ENCODE measurements at regions not wholly inside any gene's neighbourhood (a gene's known extent, or its start where the extent isn't known, plus 50 kb on each side); places are given as distances from the start of the nearest gene placed in this dataset.
"Not testable (repeated sequence)": the region's sequence is repeated elsewhere in the genome, so short reads cannot be mapped to it uniquely, and the experiment has no call there.

DNA sequence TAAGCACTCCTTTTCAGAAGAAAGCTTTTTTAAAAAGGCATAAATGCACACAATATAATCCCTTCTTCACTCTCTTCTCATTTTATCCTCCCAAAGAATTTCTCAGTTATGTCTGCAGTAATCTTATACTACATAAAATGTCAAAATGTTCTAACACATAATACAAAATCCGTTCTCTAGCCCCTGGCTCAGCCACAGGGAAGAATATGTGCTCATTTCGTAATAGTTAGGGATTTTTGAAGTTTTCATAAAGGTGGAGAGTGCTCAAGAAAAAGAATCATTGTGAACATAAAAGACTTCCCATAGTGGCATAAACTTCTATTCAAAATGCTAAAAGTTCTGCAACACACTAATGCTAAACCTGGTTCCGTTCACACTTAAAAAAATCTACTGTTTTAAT, 1410.7 kb upstream of the C9orf72 start:
- no peaks in the 10 kb centered on the region for H3K4me1 Mint-ChIP-seq
- H3K36me3 Mint-ChIP-seq: no peaks in the 10 kb centered on the region
- CTCF ChIA-PET (ENCODE audit: partially characterized antibody): no interaction called here
- Histone ChIP-seq H3K9me3 (ENCODE audit: control insufficient read depth in 1 of 2, low read length in 2 of 2) (no peaks in the 10 kb centered on the region), H3K4me3 (ENCODE audit: low read length in 2 of 2) (no peak overlapping the region), H3K4me1 (ENCODE audit: insufficient read depth, low read length) (no peaks in the 10 kb centered on the region), H3K27ac (ENCODE audit: low read depth, low read length) (no peak overlapping the region), H3K36me3 (ENCODE audit: insufficient read depth, low read length) (no peaks in the 10 kb centered on the region), H3K27me3 (ENCODE audit: insufficient read depth, low read length) (no peaks in the 10 kb centered on the region)
- no peak overlapping the region for H3K27ac Mint-ChIP-seq
- H3K27me3 Mint-ChIP-seq: no peaks in the 10 kb centered on the region
- POLR2A ChIA-PET (ENCODE audit: partially characterized antibody): no interaction called here
- peaks cover 0 to 6% (median under 1%) of the 10 kb centered on the region in 8 donors for H3K9me3 Mint-ChIP-seq
- H3K4me3 Mint-ChIP-seq: no peak overlapping the region
- intact Hi-C loops (cut with micrococcal nuclease): no loop called here
- no peak for DNase-seq

DNA sequence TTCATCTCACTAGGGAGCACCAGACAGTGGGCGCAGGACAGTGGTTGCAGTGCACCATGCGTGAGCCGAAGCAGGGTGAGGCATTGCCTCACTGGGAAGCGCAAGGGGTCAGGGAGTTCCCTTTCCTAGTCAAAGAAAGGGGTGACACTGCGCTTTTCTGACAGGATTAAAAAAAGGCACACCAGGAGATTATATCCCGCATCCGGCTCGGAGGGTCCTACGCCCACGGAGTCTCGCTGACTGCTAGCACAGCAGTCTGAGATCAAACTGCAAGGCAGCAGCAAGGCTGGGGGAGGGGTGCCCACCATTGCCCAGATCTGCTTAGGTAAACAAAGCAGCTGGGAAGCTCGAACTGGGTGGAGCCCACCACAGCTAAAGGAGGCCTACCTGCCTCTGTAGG, 1416.7 kb upstream of the C9orf72 start:
- H3K4me1 Mint-ChIP-seq; intact Hi-C loops (cut with micrococcal nuclease); DNase-seq; H3K4me1 ChIP-seq (ENCODE audit: insufficient read depth, low read length); H3K36me3 Mint-ChIP-seq; H3K4me3 ChIP-seq (ENCODE audit: low read length in 2 of 2); H3K9me3 Mint-ChIP-seq; H3K4me3 Mint-ChIP-seq; H3K27ac Mint-ChIP-seq; H3K27ac ChIP-seq (ENCODE audit: low read depth, low read length); H3K27me3 Mint-ChIP-seq; CTCF ChIA-PET (ENCODE audit: partially characterized antibody); H3K36me3 ChIP-seq (ENCODE audit: insufficient read depth, low read length); H3K27me3 ChIP-seq (ENCODE audit: insufficient read depth, low read length); POLR2A ChIA-PET (ENCODE audit: partially characterized antibody); H3K9me3 ChIP-seq (ENCODE audit: control insufficient read depth in 1 of 2, low read length in 2 of 2): not testable (repeated sequence)

DNA sequence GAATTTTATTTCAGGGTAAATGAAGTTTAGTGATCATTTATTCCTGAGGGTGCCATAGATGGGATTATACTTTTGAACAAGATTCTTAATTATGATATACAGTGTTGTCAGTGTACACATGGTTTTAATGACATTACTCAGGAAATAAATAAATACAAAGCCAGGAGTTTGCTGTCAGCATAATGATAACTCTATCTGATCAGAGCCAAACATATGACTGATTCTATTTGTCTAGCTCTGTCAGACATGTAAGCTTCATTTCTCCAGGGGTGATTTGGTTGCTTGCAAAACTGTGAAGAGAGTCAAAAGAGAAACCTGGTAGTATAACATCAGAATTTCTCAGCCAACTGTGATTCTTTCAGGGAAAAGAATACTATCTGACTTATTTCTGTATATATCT, 1425.8 kb upstream of the C9orf72 start:
- no peak overlapping the region for H3K27ac Mint-ChIP-seq
- H3K4me1 Mint-ChIP-seq: no peaks in the 10 kb centered on the region
- H3K27me3 ChIP-seq (ENCODE audit: insufficient read depth, low read length): no peaks in the 10 kb centered on the region
- H3K9me3 ChIP-seq (ENCODE audit: control insufficient read depth in 1 of 2, low read length in 2 of 2): no peaks in the 10 kb centered on the region
- ChIA-PET POLR2A (ENCODE audit: partially characterized antibody) (no interaction called here), CTCF (ENCODE audit: partially characterized antibody) (no interaction called here)
- intact Hi-C loops (cut with micrococcal nuclease): no loop called here
- DNase-seq: no peak
- no peak overlapping the region for H3K4me3 ChIP-seq (ENCODE audit: low read length in 2 of 2)
- no peaks in the 10 kb centered on the region for H3K36me3 Mint-ChIP-seq
- no peaks in the 10 kb centered on the region for H3K4me1 ChIP-seq (ENCODE audit: insufficient read depth, low read length)
- peaks cover 0 to 5% (median 2%) of the 10 kb centered on the region in 8 donors for H3K9me3 Mint-ChIP-seq
- H3K36me3 ChIP-seq (ENCODE audit: insufficient read depth, low read length): no peaks in the 10 kb centered on the region
- no peak overlapping the region for H3K27ac ChIP-seq (ENCODE audit: low read depth, low read length)
- H3K4me3 Mint-ChIP-seq: no peak overlapping the region
- H3K27me3 Mint-ChIP-seq: no peaks in the 10 kb centered on the region

DNA sequence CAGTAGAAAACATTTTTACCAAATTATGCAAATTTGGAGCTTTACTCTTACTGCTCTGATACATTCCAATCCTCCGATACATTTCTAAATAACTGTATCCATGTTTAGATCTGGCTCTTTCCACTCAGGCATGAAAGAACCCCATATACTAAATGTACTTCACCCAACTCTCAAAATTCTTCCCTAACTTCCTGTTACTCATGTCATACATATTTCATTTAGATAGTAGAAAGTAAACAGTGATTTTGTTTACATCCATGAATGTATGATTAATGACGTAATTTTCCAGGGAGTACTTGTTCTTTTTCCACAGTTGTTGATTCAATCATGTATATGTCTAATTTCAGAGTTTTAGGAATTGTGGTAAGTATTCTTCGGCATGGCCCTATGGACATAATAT, 1426.5 kb upstream of the C9orf72 start:
- H3K36me3 ChIP-seq (ENCODE audit: insufficient read depth, low read length): no peaks in the 10 kb centered on the region
- no peaks in the 10 kb centered on the region for H3K4me1 Mint-ChIP-seq
- DNase-seq: no peak
- H3K9me3 Mint-ChIP-seq: peaks cover 0 to 5% (median 2%) of the 10 kb centered on the region in 8 donors
- no peaks in the 10 kb centered on the region for H3K9me3 ChIP-seq (ENCODE audit: control insufficient read depth in 1 of 2, low read length in 2 of 2)
- H3K4me1 ChIP-seq (ENCODE audit: insufficient read depth, low read length): no peaks in the 10 kb centered on the region
- H3K27me3 Mint-ChIP-seq: no peaks in the 10 kb centered on the region
- no peak overlapping the region for H3K27ac Mint-ChIP-seq
- H3K27me3 ChIP-seq (ENCODE audit: insufficient read depth, low read length): no peaks in the 10 kb centered on the region
- no peak overlapping the region for H3K4me3 Mint-ChIP-seq
- no peak overlapping the region for H3K4me3 ChIP-seq (ENCODE audit: low read length in 2 of 2)
- intact Hi-C loops (cut with micrococcal nuclease): no loop called here
- ChIA-PET CTCF (ENCODE audit: partially characterized antibody) (no interaction called here), POLR2A (ENCODE audit: partially characterized antibody) (no interaction called here)
- H3K36me3 Mint-ChIP-seq: no peaks in the 10 kb centered on the region
- H3K27ac ChIP-seq (ENCODE audit: low read depth, low read length): no peak overlapping the region

DNA sequence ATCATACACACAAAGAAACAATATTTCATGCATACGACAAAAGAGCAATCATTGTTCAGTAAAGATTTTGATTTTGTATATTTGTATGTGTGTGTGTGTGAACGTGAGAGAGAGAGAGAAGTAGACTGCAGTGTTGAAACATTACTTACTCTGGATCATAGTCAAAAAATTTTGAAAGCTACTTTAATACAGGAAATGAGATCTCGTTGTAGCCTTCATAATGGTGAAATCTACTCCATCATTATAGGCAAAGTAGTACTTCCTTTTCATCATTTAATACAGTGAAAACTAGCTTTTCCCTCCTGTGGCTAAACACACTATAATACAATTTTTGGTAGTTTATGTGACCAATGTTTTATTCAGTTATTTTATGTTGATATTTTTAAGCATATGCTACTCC, 1427.7 kb upstream of the C9orf72 start:
- Histone ChIP-seq H3K4me1 (ENCODE audit: insufficient read depth, low read length) (no peaks in the 10 kb centered on the region), H3K36me3 (ENCODE audit: insufficient read depth, low read length) (no peaks in the 10 kb centered on the region), H3K9me3 (ENCODE audit: control insufficient read depth in 1 of 2, low read length in 2 of 2) (no peaks in the 10 kb centered on the region), H3K27ac (ENCODE audit: low read depth, low read length) (no peak overlapping the region), H3K27me3 (ENCODE audit: insufficient read depth, low read length) (no peaks in the 10 kb centered on the region), H3K4me3 (ENCODE audit: low read length in 2 of 2) (no peak overlapping the region)
- CTCF ChIA-PET (ENCODE audit: partially characterized antibody): no interaction called here
- Mint-ChIP-seq H3K9me3 (peaks cover 0 to 5% (median 2%) of the 10 kb centered on the region in 8 donors), H3K27me3 (no peaks in the 10 kb centered on the region), H3K27ac (no peak overlapping the region), H3K4me1 (no peaks in the 10 kb centered on the region), H3K36me3 (no peaks in the 10 kb centered on the region), H3K4me3 (no peak overlapping the region)
- intact Hi-C loops (cut with micrococcal nuclease): no loop called here
- no peak for DNase-seq
- POLR2A ChIA-PET (ENCODE audit: partially characterized antibody): no interaction called here

DNA sequence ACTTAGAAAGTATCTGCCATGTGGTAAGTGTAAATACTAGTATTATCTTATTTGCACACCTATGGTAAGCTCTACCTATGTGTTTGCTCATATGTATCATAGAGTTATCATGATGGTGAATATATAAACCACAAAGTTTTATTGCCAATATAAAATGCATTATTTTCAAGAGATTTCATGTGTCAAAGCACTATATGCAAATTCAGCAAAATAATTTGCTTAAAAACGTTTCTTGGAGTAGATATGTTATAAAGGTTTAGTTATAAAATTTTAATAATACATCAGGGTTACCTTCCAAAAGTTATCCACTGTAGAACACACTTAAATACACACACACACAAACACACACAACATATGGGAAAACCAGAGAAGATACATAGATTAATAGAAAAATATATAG, 1431.7 kb upstream of the C9orf72 start:
- H3K27me3 Mint-ChIP-seq: no peaks in the 10 kb centered on the region
- H3K4me1 Mint-ChIP-seq: no peaks in the 10 kb centered on the region
- H3K36me3 Mint-ChIP-seq: no peaks in the 10 kb centered on the region
- Histone ChIP-seq H3K9me3 (ENCODE audit: control insufficient read depth in 1 of 2, low read length in 2 of 2) (no peaks in the 10 kb centered on the region), H3K4me1 (ENCODE audit: insufficient read depth, low read length) (no peaks in the 10 kb centered on the region), H3K36me3 (ENCODE audit: insufficient read depth, low read length) (no peaks in the 10 kb centered on the region), H3K4me3 (ENCODE audit: low read length in 2 of 2) (no peak overlapping the region), H3K27ac (ENCODE audit: low read depth, low read length) (no peak overlapping the region), H3K27me3 (ENCODE audit: insufficient read depth, low read length) (no peaks in the 10 kb centered on the region)
- intact Hi-C loops (cut with micrococcal nuclease): no loop called here
- no peak for DNase-seq
- CTCF ChIA-PET (ENCODE audit: partially characterized antibody): no interaction called here
- no peak overlapping the region for H3K4me3 Mint-ChIP-seq
- no peak overlapping the region for H3K27ac Mint-ChIP-seq
- peaks cover 0 to 7% (median 0%) of the 10 kb centered on the region in 8 donors for H3K9me3 Mint-ChIP-seq
- POLR2A ChIA-PET (ENCODE audit: partially characterized antibody): no interaction called here

DNA sequence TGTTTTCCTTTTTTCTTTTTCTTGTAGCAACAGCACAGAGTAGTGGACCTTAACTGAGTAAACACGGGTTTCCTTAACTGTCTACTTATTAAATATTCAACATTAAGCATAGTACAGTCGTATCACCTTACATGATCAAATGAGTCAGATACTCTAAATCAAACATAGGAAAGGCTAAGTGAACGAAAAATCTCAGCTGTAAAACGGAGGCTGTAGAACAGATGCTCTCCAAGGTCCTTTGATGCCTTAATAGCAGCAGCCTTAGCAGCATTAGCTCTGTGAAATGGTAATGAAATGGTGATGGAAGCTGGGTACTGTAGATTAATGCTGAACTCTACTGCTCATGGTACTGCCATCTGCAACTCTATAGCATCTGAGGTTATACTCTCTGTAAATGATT, 1433.3 kb upstream of the C9orf72 start:
- H3K4me3 ChIP-seq (ENCODE audit: low read length in 2 of 2): no peak overlapping the region
- CTCF ChIA-PET (ENCODE audit: partially characterized antibody): no interaction called here
- DNase-seq: no peak
- H3K9me3 Mint-ChIP-seq: peaks cover 0 to 8% (median 0%) of the 10 kb centered on the region in 8 donors
- H3K27ac Mint-ChIP-seq: no peak overlapping the region
- H3K4me1 ChIP-seq (ENCODE audit: insufficient read depth, low read length): no peaks in the 10 kb centered on the region
- no peaks in the 10 kb centered on the region for H3K27me3 Mint-ChIP-seq
- POLR2A ChIA-PET (ENCODE audit: partially characterized antibody): no interaction called here
- H3K36me3 Mint-ChIP-seq: no peaks in the 10 kb centered on the region
- H3K27me3 ChIP-seq (ENCODE audit: insufficient read depth, low read length): no peaks in the 10 kb centered on the region
- H3K9me3 ChIP-seq (ENCODE audit: control insufficient read depth in 1 of 2, low read length in 2 of 2): no peaks in the 10 kb centered on the region
- intact Hi-C loops (cut with micrococcal nuclease): no loop called here
- H3K27ac ChIP-seq (ENCODE audit: low read depth, low read length): no peak overlapping the region
- no peaks in the 10 kb centered on the region for H3K36me3 ChIP-seq (ENCODE audit: insufficient read depth, low read length)
- H3K4me1 Mint-ChIP-seq: no peaks in the 10 kb centered on the region
- no peak overlapping the region for H3K4me3 Mint-ChIP-seq

DNA sequence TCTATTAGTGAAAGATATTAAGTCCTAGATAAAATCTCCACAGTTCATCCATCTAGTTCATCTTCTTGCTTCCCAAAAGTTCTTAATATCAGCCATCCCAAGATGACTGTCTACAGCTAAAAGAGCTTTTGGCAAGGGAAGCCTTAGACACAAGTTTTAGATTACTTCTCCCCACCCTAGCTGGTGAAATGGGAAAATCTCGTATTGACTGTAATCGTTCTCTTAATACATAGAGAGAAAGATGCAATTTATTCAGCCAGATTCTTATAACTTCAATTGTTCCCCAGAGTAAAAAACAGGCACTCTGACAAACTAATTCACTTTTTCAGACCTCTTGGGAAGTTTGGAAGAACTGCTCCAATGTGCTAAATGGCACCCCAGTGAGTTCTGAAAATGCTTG, 1439.6 kb upstream of the C9orf72 start:
- intact Hi-C loops (cut with micrococcal nuclease): no loop called here
- H3K4me3 ChIP-seq (ENCODE audit: low read length in 2 of 2): no peak overlapping the region
- no peaks in the 10 kb centered on the region for H3K36me3 ChIP-seq (ENCODE audit: insufficient read depth, low read length)
- Mint-ChIP-seq H3K4me3 (no peak overlapping the region), H3K9me3 (peaks cover 0 to 9% (median 0%) of the 10 kb centered on the region in 8 donors), H3K36me3 (no peaks in the 10 kb centered on the region), H3K27me3 (no peaks in the 10 kb centered on the region), H3K27ac (no peak overlapping the region), H3K4me1 (no peaks in the 10 kb centered on the region)
- no peak overlapping the region for H3K27ac ChIP-seq (ENCODE audit: low read depth, low read length)
- POLR2A ChIA-PET (ENCODE audit: partially characterized antibody): no interaction called here
- H3K4me1 ChIP-seq (ENCODE audit: insufficient read depth, low read length): no peaks in the 10 kb centered on the region
- no peak for DNase-seq
- H3K9me3 ChIP-seq (ENCODE audit: control insufficient read depth in 1 of 2, low read length in 2 of 2): no peaks in the 10 kb centered on the region
- CTCF ChIA-PET (ENCODE audit: partially characterized antibody): no interaction called here
- H3K27me3 ChIP-seq (ENCODE audit: insufficient read depth, low read length): no peaks in the 10 kb centered on the region

Data from CD4-positive, alpha-beta memory T cell (primary cell).